DOHH2 (cell line): ENCODE measurements at regions not wholly inside any gene's neighbourhood (a gene's known extent, or its start where the extent isn't known, plus 50 kb on each side); places are given as distances from the start of the nearest gene placed in this dataset.

Experiments
- CTCF ChIP-seq: fragments of 200-600 bp; sonication (generic); IDR thresholded peaks from one replicate; pipeline ENCODE4 v1.5.1; 2014; ENCODE audit warnings: antibody characterized with exemption, mild to moderate bottlenecking, low read depth, low read length; ENCODE audit not compliant: poor library complexity, severe bottlenecking
- EZH2phosphoT487 ChIP-seq: fragments of 200-600 bp; sonication (generic); IDR thresholded peaks from 2 replicates; pipeline ENCODE4 v1.6.1; 2017; ENCODE audit warnings: borderline replicate concordance, mild to moderate bottlenecking, antibody characterized with exemption, low read length, moderate library complexity, mixed read lengths

GRCh38 chr11:45365961-45366618 lies 79.9 kb upstream of the SYT13 start:
- TF ChIP-seq CTCF (no peak), EZH2phosphoT487 (no peak)
